Sigmoid colon (tissue), 6 donors: ENCODE measurements at regions not wholly inside any gene's neighbourhood (a gene's known extent, or its start where the extent isn't known, plus 50 kb on each side); places are given as distances from the start of the nearest gene placed in this dataset.
"Not testable (repeated sequence)": the region's sequence is repeated elsewhere in the genome, so short reads cannot be mapped to it uniquely, and the experiment has no call there.

Source experiments
- DNase-seq: peaks from one replicate; pipeline ENCODE4 v3.0.0-alpha.2; 2019
- H3K27ac ChIP-seq, 4 donors: fragments of 200-600 bp; sonication (generic); one replicate each; pipeline ENCODE4 v1.5.1; 2016 to 2019; ENCODE audit warnings: mild to moderate bottlenecking in 1 of 4
- H3K27me3 ChIP-seq, 3 donors: fragments of 200-600 bp; sonication (generic); one replicate each; pipeline ENCODE4 v1.5.1; 2019; ENCODE audit warnings: mild to moderate bottlenecking in 1 of 3
- H3K36me3 ChIP-seq, 4 donors: fragments of 200-600 bp; sonication (generic); one replicate each; pipeline ENCODE4 v1.5.1; 2016 to 2019
- H3K4me1 ChIP-seq, 4 donors: fragments of 200-600 bp; sonication (generic); one replicate each; pipeline ENCODE4 v1.5.1; 2017 to 2019
- H3K4me3 ChIP-seq, 4 donors: fragments of 200-600 bp; sonication (generic); one replicate each; pipeline ENCODE4 v1.5.1; 2017 to 2019; ENCODE audit warnings: mild to moderate bottlenecking in 2 of 4, moderate library complexity in 1 of 4
- H3K9me3 ChIP-seq, 4 donors: fragments of 200-600 bp in 3 of 4; sonication (generic) in 3 of 4; one replicate each; pipeline versions ENCODE4 v1.5.1 to v1.6.1; 2013 to 2019
- EP300 ChIP-seq, 4 donors: sonication (generic); formaldehyde crosslinking; IDR thresholded peaks; one replicate each; pipeline ENCODE4 v1.6.1; 2017; ENCODE audit warnings: antibody characterized with exemption in 4 of 4
- POLR2A ChIP-seq, 2 donors: fragments of 450-650 bp; IDR thresholded peaks; one replicate each; pipeline ENCODE4 v1.6.1; 2016; ENCODE audit warnings: antibody characterized with exemption in 2 of 2, mild to moderate bottlenecking in 2 of 2, moderate library complexity in 2 of 2
- POLR2AphosphoS5 ChIP-seq, 4 donors: sonication (generic); formaldehyde crosslinking; IDR thresholded peaks; one replicate each; pipeline ENCODE4 v1.6.1; 2017; ENCODE audit warnings: antibody characterized with exemption in 4 of 4
- WGBS, 2 donors: extraction: QIAGEN DNeasy Blood & Tissue Kit; methylation state at CpG; one replicate each; pipeline ENCODE4 v1.1.7; 2013; 5-methylcytosine and 5-hydroxymethylcytosine counted together
- intact Hi-C: fragments of 100-400 bp; cut with DNase I; formaldehyde crosslinking; loops from one replicate; pipeline ENCODE4 v1.15.1; 2023
- TF ChIP-seq, protein P1 (sequence below), 4 experiments: fragments of 450-650 bp in 3 of 4; fragments of 200-600 bp in 1 of 4; IDR thresholded peaks; one replicate each; pipeline ENCODE4 v1.5.1; 2016 to 2019; ENCODE audit warnings: antibody characterized with exemption in 4 of 4, mild to moderate bottlenecking in 3 of 4, moderate library complexity in 2 of 4
- donor health status: healthy with polysubstance abuse.
- donor health status: healthy.

DNA sequence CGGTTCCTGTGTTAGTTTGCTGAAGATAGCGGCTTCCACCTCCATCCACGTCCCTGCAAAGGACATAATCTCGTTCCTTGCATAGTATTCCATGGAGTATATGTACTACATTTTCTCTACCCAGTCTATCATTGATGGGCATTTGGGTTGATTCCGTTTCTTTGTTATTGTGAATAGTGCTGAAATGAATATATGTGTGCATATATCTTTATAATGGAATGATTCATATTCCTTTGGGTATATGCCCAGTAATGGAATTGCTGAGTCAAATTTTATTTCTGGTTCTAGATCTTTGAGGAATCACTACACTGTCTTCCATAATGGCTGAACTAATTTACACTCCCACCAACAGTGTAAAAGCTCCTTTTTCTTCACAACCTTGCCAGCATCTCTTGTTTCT lies 255.4 kb upstream of the CDH2 start:
- Histone ChIP-seq H3K4me1 (no peaks in the 10 kb centered on the region), H3K27me3 (no peaks in the 10 kb centered on the region), H3K27ac (no peak overlapping the region), H3K9me3 (peaks cover 0 to 2% (median 0%) of the 10 kb centered on the region in 4 donors), H3K4me3 (no peak overlapping the region), H3K36me3 (no peaks in the 10 kb centered on the region)
- no peak for DNase-seq
- whole genome bisulfite sequencing, 2 donors: 71 to 87% methylated on average over 5 of the region's 5 CpGs
- intact Hi-C loops: no loop called here
- TF ChIP-seq EP300 (IDR thresholded peaks at IDR 0.05): no peak
- no peak for TF ChIP-seq POLR2AphosphoS5 (IDR thresholded peaks at IDR 0.05)
- no peak for TF ChIP-seq POLR2A (IDR thresholded peaks at IDR 0.05)
- TF ChIP-seq, protein P1, sequence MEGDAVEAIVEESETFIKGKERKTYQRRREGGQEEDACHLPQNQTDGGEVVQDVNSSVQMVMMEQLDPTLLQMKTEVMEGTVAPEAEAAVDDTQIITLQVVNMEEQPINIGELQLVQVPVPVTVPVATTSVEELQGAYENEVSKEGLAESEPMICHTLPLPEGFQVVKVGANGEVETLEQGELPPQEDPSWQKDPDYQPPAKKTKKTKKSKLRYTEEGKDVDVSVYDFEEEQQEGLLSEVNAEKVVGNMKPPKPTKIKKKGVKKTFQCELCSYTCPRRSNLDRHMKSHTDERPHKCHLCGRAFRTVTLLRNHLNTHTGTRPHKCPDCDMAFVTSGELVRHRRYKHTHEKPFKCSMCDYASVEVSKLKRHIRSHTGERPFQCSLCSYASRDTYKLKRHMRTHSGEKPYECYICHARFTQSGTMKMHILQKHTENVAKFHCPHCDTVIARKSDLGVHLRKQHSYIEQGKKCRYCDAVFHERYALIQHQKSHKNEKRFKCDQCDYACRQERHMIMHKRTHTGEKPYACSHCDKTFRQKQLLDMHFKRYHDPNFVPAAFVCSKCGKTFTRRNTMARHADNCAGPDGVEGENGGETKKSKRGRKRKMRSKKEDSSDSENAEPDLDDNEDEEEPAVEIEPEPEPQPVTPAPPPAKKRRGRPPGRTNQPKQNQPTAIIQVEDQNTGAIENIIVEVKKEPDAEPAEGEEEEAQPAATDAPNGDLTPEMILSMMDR (IDR thresholded peaks at IDR 0.05): no peak

DNA sequence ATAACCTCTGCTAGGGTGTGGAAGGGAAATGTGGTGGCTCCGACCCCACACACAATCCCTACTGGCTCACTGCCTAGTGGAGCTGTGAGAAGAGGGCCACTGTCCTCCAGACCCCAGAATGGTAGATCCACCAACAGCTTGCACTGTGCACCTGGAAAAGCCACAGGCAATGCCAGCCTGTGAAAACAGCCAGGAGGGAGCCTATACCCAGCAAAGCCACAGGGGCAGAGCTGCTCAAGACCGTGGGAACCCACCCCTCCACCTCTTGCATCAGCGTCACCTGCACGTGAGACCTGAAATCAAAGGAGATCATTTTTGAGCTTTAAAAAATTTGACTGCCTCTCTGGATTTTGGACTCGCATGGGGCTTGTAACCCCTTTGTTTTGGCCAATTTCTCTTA lies 249.0 kb upstream of the CDH2 start:
- no peaks in the 10 kb centered on the region for H3K9me3 ChIP-seq
- TF ChIP-seq EP300 (IDR thresholded peaks at IDR 0.05): no peak
- TF ChIP-seq POLR2AphosphoS5 (IDR thresholded peaks at IDR 0.05): no peak
- TF ChIP-seq POLR2A (IDR thresholded peaks at IDR 0.05): no peak
- TF ChIP-seq, protein P1 (IDR thresholded peaks at IDR 0.05): no peak
- H3K27ac ChIP-seq: no peak overlapping the region
- H3K4me3 ChIP-seq: no peak overlapping the region
- no peaks in the 10 kb centered on the region for H3K4me1 ChIP-seq
- H3K27me3 ChIP-seq: no peaks in the 10 kb centered on the region
- WGBS, 2 donors: 75 to 87% methylated on average over 5 of the region's 5 CpGs
- intact Hi-C loops: no loop called here
- DNase-seq: no peak
- no peaks in the 10 kb centered on the region for H3K36me3 ChIP-seq

DNA sequence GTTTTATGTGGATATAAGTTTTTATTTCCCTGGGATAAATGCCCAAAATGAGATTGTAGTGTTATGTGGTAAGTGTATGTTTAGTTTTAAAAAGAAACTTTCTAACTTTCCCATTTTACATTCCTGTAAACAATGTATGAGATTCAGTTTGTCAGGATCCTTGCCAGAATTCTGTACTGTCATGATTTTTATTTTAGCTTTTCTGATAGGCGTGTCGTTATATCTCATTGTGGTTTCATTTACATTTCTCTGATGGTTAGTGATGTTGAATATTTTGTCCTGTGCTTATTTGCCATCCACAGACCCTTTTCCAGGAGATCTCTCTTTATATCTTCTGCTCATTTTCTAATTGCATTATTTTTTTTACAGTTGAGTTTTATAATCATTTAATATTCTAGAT lies 245.6 kb upstream of the CDH2 start:
- intact Hi-C loops: no loop called here
- H3K9me3 ChIP-seq: no peaks in the 10 kb centered on the region
- no peak overlapping the region for H3K27ac ChIP-seq
- 97% methylated on average over 2 of the region's 2 CpGs for WGBS, 2 donors
- H3K27me3 ChIP-seq: no peaks in the 10 kb centered on the region
- DNase-seq: no peak
- no peaks in the 10 kb centered on the region for H3K36me3 ChIP-seq
- H3K4me1 ChIP-seq: no peaks in the 10 kb centered on the region
- TF ChIP-seq POLR2AphosphoS5 (IDR thresholded peaks at IDR 0.05) (no peak), EP300 (IDR thresholded peaks at IDR 0.05) (no peak), POLR2A (IDR thresholded peaks at IDR 0.05) (no peak)
- TF ChIP-seq, protein P1 (IDR thresholded peaks at IDR 0.05): no peak
- H3K4me3 ChIP-seq: no peak overlapping the region

DNA sequence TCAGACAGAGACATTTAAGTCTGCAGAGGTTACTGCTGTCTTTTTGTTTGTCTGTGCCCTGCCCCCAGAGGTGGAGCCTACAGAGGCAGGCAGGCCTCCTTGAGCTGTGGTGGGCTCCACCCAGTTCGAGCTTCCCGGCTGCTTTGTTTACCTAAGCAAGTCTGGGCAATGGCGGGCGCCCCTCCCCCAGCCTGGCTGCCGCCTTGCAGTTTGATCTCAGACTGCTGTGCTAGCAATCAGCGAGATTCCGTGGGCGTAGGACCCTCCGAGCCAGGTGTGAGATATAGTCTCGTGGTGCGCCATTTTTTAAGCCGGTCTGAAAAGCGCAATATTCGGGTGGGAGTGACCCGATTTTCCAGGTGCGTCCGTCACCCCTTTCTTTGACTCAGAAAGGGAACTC lies 245.0 kb upstream of the CDH2 start:
- H3K27me3 ChIP-seq, H3K36me3 ChIP-seq, H3K27ac ChIP-seq, H3K4me3 ChIP-seq, DNase-seq, H3K9me3 ChIP-seq, intact Hi-C loops, H3K4me1 ChIP-seq: not testable (repeated sequence)
- 83 to 88% methylated on average over 17 of the region's 17 CpGs for WGBS, 2 donors

DNA sequence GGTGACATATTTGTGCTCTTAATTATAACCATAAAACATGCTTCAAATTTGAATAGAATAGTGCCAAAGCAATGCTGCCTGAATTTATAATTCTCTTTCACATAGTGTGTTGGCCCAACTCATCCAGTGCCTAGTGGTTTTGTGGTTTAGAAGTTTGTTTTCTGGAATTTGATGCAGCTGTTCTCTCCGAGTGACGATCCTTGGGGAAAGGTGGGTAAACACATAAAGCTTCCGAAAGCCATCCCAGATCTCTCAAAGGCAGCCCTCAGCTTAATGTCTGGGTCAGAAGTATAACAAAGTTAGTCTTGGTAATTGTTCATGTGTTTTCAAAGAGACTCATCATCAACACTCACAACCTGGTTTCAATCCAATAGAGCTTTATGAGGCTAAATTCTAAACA lies 235.6 kb upstream of the CDH2 start:
- Histone ChIP-seq H3K27ac (no peak overlapping the region), H3K27me3 (no peaks in the 10 kb centered on the region), H3K4me1 (no peaks in the 10 kb centered on the region), H3K4me3 (no peak overlapping the region), H3K36me3 (no peaks in the 10 kb centered on the region), H3K9me3 (no peaks in the 10 kb centered on the region)
- intact Hi-C loops: no loop called here
- DNase-seq: no peak
- 75 to 78% methylated on average over 3 of the region's 3 CpGs for WGBS, 2 donors
- TF ChIP-seq POLR2AphosphoS5 (IDR thresholded peaks at IDR 0.05) (no peak), POLR2A (IDR thresholded peaks at IDR 0.05) (no peak), EP300 (IDR thresholded peaks at IDR 0.05) (no peak)
- TF ChIP-seq, protein P1 (IDR thresholded peaks at IDR 0.05): no peak
